Gastrocnemius medialis (tissue), 4 donors: ENCODE measurements at regions not wholly inside any gene's neighbourhood (a gene's known extent, or its start where the extent isn't known, plus 50 kb on each side); places are given as distances from the start of the nearest gene placed in this dataset.

Source experiments
- ATAC-seq, 2 donors: fragments of 150-250 bp; one replicate each; pipeline ENCODE4 v1.9.1; 2016
- DNase-seq, 2 donors: peaks; one replicate each; pipeline ENCODE4 v3.0.0-alpha.2; 2019
- H3K27ac ChIP-seq, 4 donors: fragments of 200-600 bp; sonication (generic); 1 replicate in 1 of 4; 2 replicates in 3 of 4; pipeline ENCODE4 v1.5.1; 2016 to 2018; ENCODE audit warnings: mild to moderate bottlenecking in 2 of 4, moderate library complexity in 1 of 4
- H3K27me3 ChIP-seq, 3 donors: fragments of 200-600 bp; sonication (generic) in 2 of 3; 1 replicate in 1 of 3; 2 replicates in 2 of 3; pipeline versions ENCODE4 v1.5.1 to v1.6.0; 2016 to 2019; ENCODE audit warnings: mild to moderate bottlenecking in 1 of 3, moderate library complexity in 1 of 3
- H3K36me3 ChIP-seq, 2 donors: fragments of 200-600 bp; sonication (generic) in 1 of 2; one replicate each; pipeline ENCODE4 v1.5.1; 2017 to 2018
- H3K4me1 ChIP-seq, 2 donors: fragments of 200-600 bp; sonication (generic) in 1 of 2; one replicate each; pipeline ENCODE4 v1.5.1; 2016 to 2017; ENCODE audit warnings: mild to moderate bottlenecking in 2 of 2
- H3K4me3 ChIP-seq, 4 donors: fragments of 200-600 bp; sonication (generic) in 3 of 4; 1 replicate in 1 of 4; 2 replicates in 3 of 4; pipeline ENCODE4 v1.5.1; 2016 to 2019; ENCODE audit warnings: mild to moderate bottlenecking in 2 of 4
- H3K9me3 ChIP-seq, 3 donors: fragments of 200-600 bp; sonication (generic) in 2 of 3; 1 replicate in 1 of 3; 2 replicates in 2 of 3; pipeline ENCODE4 v1.5.1; 2016 to 2019
- CTCF ChIP-seq, 5 experiments: fragments of 450-650 bp in 3 of 5; fragments of 200-600 bp in 2 of 5; sonication (generic) in 2 of 5; IDR thresholded peaks in 4 of 5; conservative IDR thresholded peaks in 1 of 5; 1 replicate in 4 of 5; 2 replicates in 1 of 5; pipeline ENCODE4 v1.5.1; 2016 to 2019; ENCODE audit warnings: antibody characterized with exemption in 5 of 5, mild to moderate bottlenecking in 3 of 5, moderate library complexity in 3 of 5
- POLR2A ChIP-seq, 2 donors: fragments of 450-650 bp; IDR thresholded peaks; one replicate each; pipeline ENCODE4 v1.6.1; 2017; ENCODE audit warnings: antibody characterized with exemption in 2 of 2, mild to moderate bottlenecking in 2 of 2, moderate library complexity in 2 of 2
- in situ Hi-C, 4 donors: fragments of 200-750 bp; cut with MboI; loops; one replicate each; pipeline versions ENCODE4 v1.15.0 to v1.8.0; 2017; ENCODE audit warnings: low sequenced_read_pairs in 4 of 4
- intact Hi-C: fragments of 100-400 bp; cut with DNase I; formaldehyde crosslinking; loops from one replicate; pipeline ENCODE4 v1.15.1; 2023; ENCODE audit warnings: low total_unique reads

- intact Hi-C loops, result no loop called here
Observed at GRCh38 chr5:99827136-99827535, 708.0 kb upstream of the FAM174A start.

DNA sequence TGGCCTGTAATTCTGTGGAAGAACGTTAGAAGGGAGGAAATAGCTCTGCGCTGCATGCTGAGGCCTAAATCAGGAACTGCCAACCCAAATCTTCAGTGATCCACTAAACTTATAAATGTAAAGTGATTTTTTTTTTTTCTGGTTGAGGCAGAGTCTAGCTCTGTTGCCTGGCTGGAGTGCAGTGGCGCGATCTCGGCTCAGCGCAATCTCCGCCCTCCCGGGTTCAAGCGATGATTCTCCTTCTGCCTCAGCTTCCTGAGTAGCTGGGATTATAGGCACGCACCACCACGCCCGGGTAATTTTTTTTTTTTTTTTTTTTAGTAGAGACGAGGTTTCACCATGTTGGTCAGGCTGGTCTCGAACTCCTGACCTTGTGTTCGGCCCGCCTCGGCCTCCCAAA is 717.4 kb upstream of the FAM174A start:
- no peaks in the 10 kb centered on the region for H3K27me3 ChIP-seq
- H3K27ac ChIP-seq, result no peak overlapping the region
- in situ Hi-C loops, result no loop called here
- no peaks in the 10 kb centered on the region for H3K9me3 ChIP-seq
- DNase-seq (no peak), ATAC-seq (no peak)
- no peaks in the 10 kb centered on the region for H3K36me3 ChIP-seq
- no peak overlapping the region for H3K4me3 ChIP-seq
- intact Hi-C loops, result no loop called here
- no peaks in the 10 kb centered on the region for H3K4me1 ChIP-seq
- TF ChIP-seq CTCF (IDR thresholded peaks at IDR 0.05 in 4 of 5, conservative IDR thresholded peaks at IDR 0.05 in 1 of 5), result no peak
- no peak for TF ChIP-seq POLR2A (IDR thresholded peaks at IDR 0.05)

More at GRCh38 chr5:99827136-99827535, 708.0 kb upstream of the FAM174A start:
- no peak overlapping the region for H3K4me3 ChIP-seq
- no peaks in the 10 kb centered on the region for H3K9me3 ChIP-seq
- TF ChIP-seq POLR2A (IDR thresholded peaks at IDR 0.05) (no peak), CTCF (IDR thresholded peaks at IDR 0.05 in 4 of 5, conservative IDR thresholded peaks at IDR 0.05 in 1 of 5) (no peak)
- H3K27ac ChIP-seq, result no peak overlapping the region
- no peak for ATAC-seq
- no peaks in the 10 kb centered on the region for H3K4me1 ChIP-seq
- no peaks in the 10 kb centered on the region for H3K27me3 ChIP-seq
- no peaks in the 10 kb centered on the region for H3K36me3 ChIP-seq
- in situ Hi-C loops, result no loop called here
- no peak for DNase-seq

- DNase-seq (no peak), ATAC-seq (no peak)
- Histone ChIP-seq H3K4me1 (no peaks in the 10 kb centered on the region), H3K9me3 (no peaks in the 10 kb centered on the region), H3K27me3 (no peaks in the 10 kb centered on the region), H3K36me3 (no peaks in the 10 kb centered on the region), H3K4me3 (no peak overlapping the region), H3K27ac (no peak overlapping the region)
- TF ChIP-seq CTCF (IDR thresholded peaks at IDR 0.05 in 4 of 5, conservative IDR thresholded peaks at IDR 0.05 in 1 of 5) (no peak), POLR2A (IDR thresholded peaks at IDR 0.05) (no peak)
- in situ Hi-C loops, result no loop called here
- intact Hi-C loops, result no loop called here
Observed at GRCh38 chr5:99814321-99815063, 720.7 kb upstream of the FAM174A start.

GRCh38 chr5:99808657-99809230 is 726.4 kb upstream of the FAM174A start:
- no peaks in the 10 kb centered on the region for H3K27me3 ChIP-seq
- H3K4me3 ChIP-seq, result no peak overlapping the region
- no peak for ATAC-seq
- no peak overlapping the region for H3K27ac ChIP-seq
- DNase-seq, result no peak
- H3K4me1 ChIP-seq, result no peaks in the 10 kb centered on the region
- H3K9me3 ChIP-seq, result no peaks in the 10 kb centered on the region
- no peaks in the 10 kb centered on the region for H3K36me3 ChIP-seq
- TF ChIP-seq POLR2A (IDR thresholded peaks at IDR 0.05) (no peak), CTCF (IDR thresholded peaks at IDR 0.05 in 4 of 5, conservative IDR thresholded peaks at IDR 0.05 in 1 of 5) (no peak)
- in situ Hi-C loops, result no loop called here
- intact Hi-C loops, result no loop called here
